B cell (primary cell): ENCODE measurements at regions not wholly inside any gene's neighbourhood (a gene's known extent, or its start where the extent isn't known, plus 50 kb on each side); places are given as distances from the start of the nearest gene placed in this dataset.

ENCODE experiments used
- ATAC-seq: fragments of 200-7000 bp; cut with Tn5 transposase; one replicate; pipeline ENCODE4 v1.10.0; 2021; ENCODE audit warnings: low read depth, mild to moderate bottlenecking, moderate number of reproducible peaks, moderate library complexity
- CTCF ChIA-PET: fragments of 350-600 bp; sonication (Branson Sonifier 250); formaldehyde crosslinking; loops from one replicate; lab custom pipeline; 2021; ENCODE audit warnings: antibody characterized with exemption, inconsistent platforms; lab: Charles Lee
- POLR2A ChIA-PET: fragments of 350-600 bp; sonication (Branson Sonifier 250); formaldehyde crosslinking; loops from one replicate; lab custom pipeline; 2021; ENCODE audit warnings: antibody characterized with exemption; lab: Charles Lee
- DNase-seq: peaks from one replicate; pipeline ENCODE4 v3.0.0; 2013
- H2AFZ ChIP-seq: 2 replicates; pipeline ENCODE4 v1.6.1; 2012; ENCODE audit warnings: mild to moderate bottlenecking, low read depth, low read length; ENCODE audit not compliant: insufficient read depth, poor library complexity, severe bottlenecking
- H3K27ac ChIP-seq, 2 donors: 1 replicate in 1 of 2; 2 replicates in 1 of 2; pipeline ENCODE4 v1.5.1; 2012 to 2013; ENCODE audit warnings: low read length in 2 of 2, mild to moderate bottlenecking in 2 of 2, moderate library complexity in 1 of 2
- H3K27me3 ChIP-seq, 4 experiments: fragments of 200-600 bp in 1 of 4; sonication (generic) in 1 of 4; replicated peaks in 1 of 4; 1 replicate in 2 of 4; 2 replicates in 2 of 4; pipeline versions ENCODE4 v1.6.1 to v1.7.0; 2013 to 2016; ENCODE audit warnings: low read length in 3 of 4, mild to moderate bottlenecking in 2 of 4, mixed read lengths in 1 of 4, moderate library complexity in 1 of 4; ENCODE audit not compliant: insufficient read depth in 4 of 4, control insufficient read depth in 3 of 4; ENCODE audit errors: control extremely low read depth in 1 of 4
- H3K36me3 ChIP-seq, 2 experiments: replicated peaks in 1 of 2; 1 replicate in 1 of 2; 2 replicates in 1 of 2; pipeline versions ENCODE4 v1.6.1 to v1.7.1; 2013; ENCODE audit warnings: low read length in 1 of 2; ENCODE audit not compliant: insufficient read depth in 2 of 2, control insufficient read depth in 1 of 2; ENCODE audit errors: control extremely low read depth in 1 of 2, extremely low read depth in 1 of 2
- H3K4me1 ChIP-seq, 2 donors: fragments of 200-600 bp in 1 of 2; sonication (generic) in 1 of 2; 1 replicate in 1 of 2; 2 replicates in 1 of 2; pipeline versions ENCODE4 v1.5.1 to v1.6.1; 2013 to 2017; ENCODE audit warnings: low read length in 2 of 2; ENCODE audit not compliant: control insufficient read depth in 2 of 2, insufficient read depth in 2 of 2
- H3K4me2 ChIP-seq: replicated peaks from 2 replicates; pipeline ENCODE3; 2012; ENCODE audit warnings: mild to moderate bottlenecking, low read depth, low read length; ENCODE audit not compliant: poor library complexity, severe bottlenecking
- H3K4me3 ChIP-seq, 5 experiments: fragments of 200-600 bp in 1 of 5; sonication (generic) in 1 of 5; 1 replicate in 3 of 5; 2 replicates in 2 of 5; pipeline versions ENCODE4 v1.5.1 to v1.7.0; 2011 to 2016; ENCODE audit warnings: low read length in 4 of 5, mild to moderate bottlenecking in 4 of 5, low read depth in 2 of 5, control low read depth in 1 of 5, moderate library complexity in 1 of 5; ENCODE audit not compliant: insufficient read depth in 1 of 5; ENCODE audit errors: control extremely low read depth in 1 of 5, extremely low read depth in 1 of 5
- H3K79me2 ChIP-seq: fragments of 200-600 bp; sonication (generic); one replicate; pipeline ENCODE4 v1.6.0; 2016; ENCODE audit warnings: low read length; ENCODE audit not compliant: control insufficient read depth, insufficient read depth
- H3K9ac ChIP-seq: fragments of 200-600 bp; sonication (generic); 2 replicates; pipeline ENCODE4 v1.6.1; 2017; ENCODE audit warnings: mild to moderate bottlenecking, low read length, moderate library complexity
- H3K9me3 ChIP-seq, 3 donors: one replicate each; pipeline versions ENCODE4 v1.6.1 to v1.7.1; 2013; ENCODE audit warnings: low read length in 2 of 3; ENCODE audit not compliant: control insufficient read depth in 2 of 3, insufficient read depth in 1 of 3; ENCODE audit errors: control extremely low read depth in 1 of 3
- H4K20me1 ChIP-seq: 2 replicates; pipeline ENCODE4 v1.6.0; 2012; ENCODE audit warnings: mild to moderate bottlenecking, low read length; ENCODE audit not compliant: insufficient read depth, control insufficient read depth, poor library complexity, severe bottlenecking
- H3K27ac Mint-ChIP-seq: one replicate; pipeline ENCODE4 v1.8.0; 2021; ENCODE audit warnings: mixed read lengths
- H3K27me3 Mint-ChIP-seq: one replicate; pipeline ENCODE4 v1.8.0; 2021; ENCODE audit warnings: mixed read lengths
- H3K4me1 Mint-ChIP-seq: one replicate; pipeline ENCODE4 v1.8.0; 2021; ENCODE audit warnings: mixed read lengths
- H3K4me3 Mint-ChIP-seq: one replicate; pipeline ENCODE4 v1.8.0; 2021; ENCODE audit warnings: mixed read lengths
- H3K9me3 Mint-ChIP-seq: one replicate; pipeline ENCODE4 v1.8.0; 2022; ENCODE audit warnings: mixed read lengths; ENCODE audit not compliant: insufficient read depth
- EZH2 ChIP-seq: IDR thresholded peaks from 2 replicates; pipeline ENCODE4 v1.6.1; 2012; ENCODE audit warnings: borderline replicate concordance, low read depth, mild to moderate bottlenecking, moderate library complexity, low read length; ENCODE audit not compliant: insufficient read depth, poor library complexity, severe bottlenecking
- WGBS: methylation state at CpG from one replicate; pipeline ENCODE4 v1.1.5; 2013; ENCODE audit warnings: missing lambda C conversion rate; ENCODE audit not compliant: insufficient coverage; 5-methylcytosine and 5-hydroxymethylcytosine counted together
- intact Hi-C: fragments of 100-400 bp; cut with micrococcal nuclease; formaldehyde crosslinking; loops from one replicate; pipeline ENCODE4 v1.10.0; 2022
- TF ChIP-seq, protein P1 (sequence below): fragments of 200-600 bp; IDR thresholded peaks from one replicate; pipeline ENCODE4 v1.8.0; 2022; ENCODE audit warnings: antibody characterized with exemption, mild to moderate bottlenecking

DNA sequence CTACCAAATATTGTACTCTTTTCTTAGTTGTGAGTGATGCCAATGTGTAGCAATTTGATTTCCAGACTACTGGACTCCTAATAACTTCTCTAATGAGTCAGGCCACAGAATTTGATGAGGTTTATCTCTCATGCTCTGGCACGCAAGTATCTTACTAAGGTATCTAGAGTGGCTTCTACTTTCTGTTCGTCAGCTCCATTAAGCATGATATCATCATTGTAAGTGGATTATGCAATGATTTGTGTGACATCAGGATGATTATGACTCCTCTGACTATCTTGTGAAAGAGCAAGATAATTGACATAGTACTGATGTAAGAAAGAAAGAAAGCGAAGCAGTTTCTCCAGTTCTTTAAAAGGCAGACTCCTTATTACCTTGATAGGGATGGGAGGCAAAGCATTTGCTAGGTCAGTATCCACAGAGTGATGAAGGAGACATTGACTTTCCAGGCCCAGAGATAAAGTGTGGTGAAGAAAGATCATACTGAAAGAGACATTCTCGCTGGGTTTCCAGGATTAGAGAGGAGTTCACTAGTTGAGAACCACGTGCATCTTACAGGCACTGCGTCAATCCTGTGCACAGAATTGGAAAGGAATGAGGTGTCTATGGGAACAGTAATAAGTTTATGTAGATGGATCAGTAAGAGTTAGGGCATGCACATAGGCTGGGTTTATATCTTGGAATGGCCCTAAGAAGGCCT is 161.9 kb upstream of the STK26 start:
- H3K27ac Mint-ChIP-seq: no peak overlapping the region
- WGBS: 97% methylated on average over 5 of the region's 6 CpGs
- no peaks in the 10 kb centered on the region for H3K36me3 ChIP-seq

DNA sequence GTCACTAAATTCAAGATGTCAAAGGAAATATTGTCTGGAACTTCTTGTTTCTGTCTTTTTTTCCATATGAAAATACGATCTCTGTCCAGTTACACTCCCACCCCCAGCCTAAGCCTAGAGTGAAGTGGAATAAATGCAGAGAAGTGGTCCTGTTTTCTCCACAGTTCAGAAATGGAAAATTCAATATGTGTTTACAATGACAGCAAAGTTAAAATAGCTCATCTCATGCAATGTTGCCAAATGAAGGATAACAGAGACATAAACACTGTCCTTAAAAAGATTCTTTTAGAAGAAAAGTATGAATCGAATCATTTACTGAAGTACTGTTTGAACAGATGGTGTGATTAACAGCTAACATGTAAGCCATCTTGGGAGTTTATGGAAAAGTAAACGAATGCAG is 160.8 kb upstream of the STK26 start:
- intact Hi-C loops: no loop called here
- no peaks in the 10 kb centered on the region for H3K27me3 ChIP-seq
- ChIA-PET CTCF (no interaction called here), POLR2A (no interaction called here)
- no peak overlapping the region for H3K4me2 ChIP-seq
- no peak overlapping the region for H3K27ac ChIP-seq
- ATAC-seq (no peak), DNase-seq (no peak)
- H3K36me3 ChIP-seq: no peaks in the 10 kb centered on the region
- no peaks in the 10 kb centered on the region for H3K4me1 ChIP-seq
- Mint-ChIP-seq H3K27me3 (no peaks in the 10 kb centered on the region), H3K9me3 (no peaks in the 10 kb centered on the region), H3K4me3 (no peak overlapping the region), H3K4me1 (no peaks in the 10 kb centered on the region), H3K27ac (no peak overlapping the region)
- no peaks in the 10 kb centered on the region for H4K20me1 ChIP-seq
- no peak for TF ChIP-seq EZH2
- TF ChIP-seq, protein P1, sequence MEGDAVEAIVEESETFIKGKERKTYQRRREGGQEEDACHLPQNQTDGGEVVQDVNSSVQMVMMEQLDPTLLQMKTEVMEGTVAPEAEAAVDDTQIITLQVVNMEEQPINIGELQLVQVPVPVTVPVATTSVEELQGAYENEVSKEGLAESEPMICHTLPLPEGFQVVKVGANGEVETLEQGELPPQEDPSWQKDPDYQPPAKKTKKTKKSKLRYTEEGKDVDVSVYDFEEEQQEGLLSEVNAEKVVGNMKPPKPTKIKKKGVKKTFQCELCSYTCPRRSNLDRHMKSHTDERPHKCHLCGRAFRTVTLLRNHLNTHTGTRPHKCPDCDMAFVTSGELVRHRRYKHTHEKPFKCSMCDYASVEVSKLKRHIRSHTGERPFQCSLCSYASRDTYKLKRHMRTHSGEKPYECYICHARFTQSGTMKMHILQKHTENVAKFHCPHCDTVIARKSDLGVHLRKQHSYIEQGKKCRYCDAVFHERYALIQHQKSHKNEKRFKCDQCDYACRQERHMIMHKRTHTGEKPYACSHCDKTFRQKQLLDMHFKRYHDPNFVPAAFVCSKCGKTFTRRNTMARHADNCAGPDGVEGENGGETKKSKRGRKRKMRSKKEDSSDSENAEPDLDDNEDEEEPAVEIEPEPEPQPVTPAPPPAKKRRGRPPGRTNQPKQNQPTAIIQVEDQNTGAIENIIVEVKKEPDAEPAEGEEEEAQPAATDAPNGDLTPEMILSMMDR: no peak
- no CpG with 5 or more reads among the region's 3 CpGs for WGBS
- no peaks in the 10 kb centered on the region for H3K9me3 ChIP-seq
- no peaks in the 10 kb centered on the region for H3K79me2 ChIP-seq
- H3K4me3 ChIP-seq: no peak overlapping the region
- H3K9ac ChIP-seq: no peak overlapping the region
- no peak overlapping the region for H2AFZ ChIP-seq

More for the DNA sequence above, 161.9 kb upstream of the STK26 start:
- no peak overlapping the region for H3K4me3 ChIP-seq
- no peak overlapping the region for H3K4me2 ChIP-seq
- H3K9ac ChIP-seq: no peak overlapping the region
- no peak overlapping the region for H2AFZ ChIP-seq
- CTCF ChIA-PET: no interaction called here
- ATAC-seq: no peak
- H3K79me2 ChIP-seq: no peaks in the 10 kb centered on the region
- no peak for TF ChIP-seq EZH2
- TF ChIP-seq, protein P1: no peak
- no peaks in the 10 kb centered on the region for H4K20me1 ChIP-seq
- no peaks in the 10 kb centered on the region for H3K4me1 ChIP-seq
- DNase-seq: no peak
- H3K9me3 ChIP-seq: no peaks in the 10 kb centered on the region
- Mint-ChIP-seq H3K4me1 (no peaks in the 10 kb centered on the region), H3K4me3 (no peak overlapping the region), H3K9me3 (no peaks in the 10 kb centered on the region), H3K27me3 (no peaks in the 10 kb centered on the region)
- H3K27ac ChIP-seq: no peak overlapping the region
- POLR2A ChIA-PET: no interaction called here
- no peaks in the 10 kb centered on the region for H3K27me3 ChIP-seq
- intact Hi-C loops: no loop called here
